ENCODE measurements at regions not wholly inside any gene's neighbourhood (a gene's known extent, or its start where the extent isn't known, plus 50 kb on each side); places are given as distances from the start of the nearest gene placed in this dataset.
"Not testable (repeated sequence)": the region's sequence is repeated elsewhere in the genome, so short reads cannot be mapped to it uniquely, and the experiment has no call there.

DNA sequence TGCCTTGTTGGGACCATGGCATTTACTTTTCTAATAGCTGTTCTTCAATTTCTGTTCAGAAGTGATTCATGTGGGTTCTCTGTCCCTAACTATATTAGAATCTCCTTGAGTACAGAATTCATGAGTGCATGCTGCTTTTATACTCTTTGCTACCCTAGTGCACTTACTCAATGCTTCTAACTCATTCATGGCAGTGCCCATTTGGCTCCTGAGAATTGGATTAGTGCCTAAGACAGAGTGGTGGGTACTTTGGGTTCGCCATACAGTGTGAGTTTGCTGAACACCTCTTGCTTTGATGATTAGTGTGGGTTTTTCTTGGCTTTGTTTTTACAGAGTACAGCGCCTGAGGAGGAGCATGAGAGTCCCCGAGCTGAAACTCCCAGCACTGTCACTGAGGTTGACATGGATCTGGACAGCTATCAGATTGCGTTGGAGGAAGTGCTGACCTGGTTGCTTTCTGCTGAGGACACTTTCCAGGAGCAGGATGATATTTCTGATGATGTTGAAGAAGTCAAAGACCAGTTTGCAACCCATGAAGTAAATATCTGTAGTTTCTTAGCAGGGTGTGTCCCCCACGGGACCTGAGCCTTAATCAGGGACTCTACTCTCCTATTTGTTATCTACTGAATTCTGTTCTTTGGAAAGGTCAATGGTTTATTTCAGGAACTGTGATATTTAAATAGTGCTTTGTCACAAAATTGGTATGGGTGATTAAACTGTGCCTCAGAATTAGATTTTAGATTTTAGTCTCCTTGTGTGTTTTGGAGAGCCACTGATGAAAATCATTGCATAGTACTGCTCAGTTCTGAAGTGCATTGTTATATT, 150.7 kb downstream of the UTRN start:
- no peak for DNase-seq

DNA sequence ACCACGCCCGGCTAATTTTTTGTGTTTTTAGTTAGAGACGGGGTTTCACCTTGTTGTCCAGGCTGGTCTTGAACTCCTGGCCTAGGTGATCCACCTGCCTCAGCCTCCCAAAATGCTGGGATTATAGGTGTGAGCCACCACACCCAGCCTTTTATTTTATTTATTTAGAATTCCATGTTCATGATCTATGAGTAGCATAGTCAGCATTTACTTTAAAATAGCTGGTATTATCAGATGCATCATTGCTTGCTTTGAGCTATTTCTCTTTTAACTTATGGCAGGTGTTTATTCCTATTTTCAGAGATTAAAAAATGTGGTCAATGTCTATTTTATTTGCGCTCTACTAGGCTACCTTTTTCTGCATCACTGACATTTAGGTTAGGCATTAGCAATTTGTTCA, 152.0 kb downstream of the UTRN start:
- no peak for DNase-seq

DNA sequence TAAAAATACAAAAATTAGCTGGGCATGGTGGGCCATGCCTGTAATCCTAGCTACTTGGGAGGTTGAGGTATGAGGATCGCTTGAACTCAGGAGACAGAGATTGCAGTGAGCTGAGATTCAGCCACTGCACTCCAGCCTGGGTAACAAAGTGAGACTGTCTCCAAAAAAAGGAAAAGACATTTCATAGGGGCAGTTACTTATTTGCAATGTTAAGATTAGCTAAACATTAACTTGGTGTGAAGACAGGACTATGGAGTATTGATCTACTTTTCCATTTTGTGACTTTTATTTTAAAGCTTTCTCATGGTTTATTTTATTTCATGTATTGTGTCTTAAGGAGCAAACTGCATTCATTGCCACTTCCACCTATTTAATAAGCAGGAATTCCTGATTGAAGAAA, 153.0 kb downstream of the UTRN start:
- DNase-seq = no peak

DNA sequence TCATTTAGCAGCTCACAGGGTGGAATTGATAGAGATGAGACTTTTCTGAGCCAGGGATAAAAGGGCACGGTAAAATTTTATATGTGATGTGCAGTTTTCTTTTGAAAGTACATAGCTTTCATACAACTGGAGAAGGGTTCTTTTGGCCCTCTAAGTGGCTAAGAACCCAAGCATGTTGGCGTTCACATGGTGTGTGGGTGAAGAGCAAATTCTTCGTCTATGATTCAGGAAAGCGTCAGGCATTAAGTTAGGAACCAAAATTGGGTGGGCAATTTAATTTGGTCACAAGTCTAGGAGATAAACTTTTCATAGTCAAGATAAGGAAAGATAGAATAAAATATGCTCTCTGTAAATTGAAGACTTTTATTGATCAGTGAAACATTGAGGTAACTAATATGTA, 153.9 kb downstream of the UTRN start:
- DNase-seq = no peak

DNA sequence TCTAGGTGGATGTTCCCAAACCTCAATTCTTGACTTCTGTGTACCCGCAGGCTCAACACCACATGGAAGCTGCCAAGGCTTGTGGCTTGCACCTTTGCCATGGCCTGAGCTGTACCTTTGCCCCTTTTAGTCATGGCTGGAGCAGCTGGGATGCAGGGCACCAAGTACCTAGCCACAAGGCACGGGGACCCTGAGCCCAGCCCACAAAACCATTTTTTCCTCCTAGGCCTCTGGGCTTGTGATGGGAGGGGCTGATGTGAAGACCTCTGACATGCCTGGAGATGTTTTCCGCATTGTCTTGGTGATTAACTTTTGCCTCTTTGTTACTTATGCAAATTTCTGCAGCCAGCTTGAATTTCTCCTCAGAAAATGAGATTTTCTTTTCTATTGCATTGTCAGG, 156.7 kb downstream of the UTRN start:
- not testable (repeated sequence) for DNase-seq

DNA sequence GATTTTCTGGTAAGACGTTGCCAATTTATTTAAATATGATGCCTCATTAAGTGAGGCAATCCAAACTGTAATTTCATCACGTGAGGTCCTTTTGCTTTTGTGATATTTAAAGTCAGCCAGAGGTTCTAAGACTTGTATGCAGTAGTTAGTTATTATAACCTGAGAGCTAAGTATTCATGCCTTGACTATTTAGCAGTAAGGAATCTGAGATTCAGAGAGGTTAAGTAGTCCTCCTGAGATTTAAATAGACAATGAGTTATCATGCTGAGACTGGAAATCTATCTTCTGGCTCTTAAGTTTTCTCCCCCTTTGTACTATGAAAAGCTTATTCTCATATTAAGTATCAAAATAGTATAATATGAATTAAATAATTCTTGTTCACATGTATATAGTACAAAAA, 158.0 kb downstream of the UTRN start:
- DNase-seq = no peak

DNA sequence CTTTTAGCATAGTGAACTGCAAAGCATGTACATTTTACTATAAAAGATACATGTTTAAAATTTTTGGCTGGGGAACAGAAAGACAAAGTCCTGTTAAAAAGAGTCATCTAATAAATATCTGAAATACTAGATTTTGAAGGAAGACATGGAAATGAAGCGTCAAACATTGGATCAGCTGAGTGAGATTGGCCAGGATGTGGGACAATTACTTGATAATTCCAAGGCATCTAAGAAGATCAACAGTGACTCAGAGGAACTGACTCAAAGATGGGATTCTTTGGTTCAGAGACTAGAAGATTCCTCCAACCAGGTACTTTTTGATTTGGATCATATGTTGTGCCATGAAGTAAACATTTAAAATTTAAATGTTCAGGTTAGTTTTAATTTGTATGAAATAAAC, 162.3 kb downstream of the UTRN start:
- DNase-seq = peak; percentile 66

DNA sequence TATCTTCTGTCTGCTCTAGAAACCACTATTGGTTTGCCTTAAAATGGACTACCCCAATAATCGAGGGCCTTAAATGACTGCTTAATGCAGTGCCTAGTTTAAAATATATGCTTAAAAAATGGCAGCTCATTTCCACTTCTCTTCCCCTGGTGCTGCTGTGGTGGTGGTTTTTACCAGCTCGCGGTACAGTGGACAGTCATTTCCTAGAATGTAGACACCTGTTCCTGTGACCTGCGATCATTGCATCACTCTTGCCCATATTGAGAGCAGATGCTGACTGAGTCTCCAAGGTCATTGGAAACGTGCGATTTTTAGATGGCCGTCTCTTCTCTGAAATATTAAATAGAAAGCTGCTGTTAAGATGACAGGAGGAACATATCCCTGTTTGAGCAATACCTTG, 164.1 kb downstream of the UTRN start:
- DNase-seq = no peak

DNA sequence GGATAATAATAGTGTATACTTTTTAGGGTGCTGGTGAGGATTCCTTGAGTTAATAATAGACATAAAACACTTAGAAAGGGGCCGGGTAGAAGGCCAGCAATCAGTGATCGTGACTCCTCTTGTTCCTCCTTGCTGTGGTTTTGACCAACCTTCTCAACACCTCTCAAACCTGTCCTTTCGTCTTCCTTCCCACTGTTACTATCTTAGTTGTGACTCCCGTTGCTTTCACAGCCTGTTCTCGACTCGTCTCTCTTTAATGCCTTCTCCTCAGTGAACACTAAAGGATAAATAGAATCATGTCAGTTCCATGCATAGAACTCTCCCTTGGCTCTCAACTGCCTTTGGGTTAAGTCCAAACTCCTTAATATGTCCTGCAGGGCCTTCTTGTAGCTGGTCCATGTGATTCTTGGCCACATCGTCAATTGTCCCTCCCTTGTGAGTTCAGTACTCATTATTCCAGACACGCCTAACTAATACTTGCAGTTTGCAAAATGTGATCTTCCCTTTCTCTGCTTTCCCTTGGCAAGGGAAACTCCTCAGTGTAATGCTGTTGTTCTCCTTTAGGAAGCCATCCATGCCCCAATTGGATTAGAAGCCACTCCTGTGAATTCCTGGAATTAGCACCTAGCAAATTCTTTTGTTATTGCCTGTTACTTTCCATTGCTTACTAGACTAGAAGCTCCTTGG, 164.9 kb downstream of the UTRN start:
- no peak for DNase-seq

DNA sequence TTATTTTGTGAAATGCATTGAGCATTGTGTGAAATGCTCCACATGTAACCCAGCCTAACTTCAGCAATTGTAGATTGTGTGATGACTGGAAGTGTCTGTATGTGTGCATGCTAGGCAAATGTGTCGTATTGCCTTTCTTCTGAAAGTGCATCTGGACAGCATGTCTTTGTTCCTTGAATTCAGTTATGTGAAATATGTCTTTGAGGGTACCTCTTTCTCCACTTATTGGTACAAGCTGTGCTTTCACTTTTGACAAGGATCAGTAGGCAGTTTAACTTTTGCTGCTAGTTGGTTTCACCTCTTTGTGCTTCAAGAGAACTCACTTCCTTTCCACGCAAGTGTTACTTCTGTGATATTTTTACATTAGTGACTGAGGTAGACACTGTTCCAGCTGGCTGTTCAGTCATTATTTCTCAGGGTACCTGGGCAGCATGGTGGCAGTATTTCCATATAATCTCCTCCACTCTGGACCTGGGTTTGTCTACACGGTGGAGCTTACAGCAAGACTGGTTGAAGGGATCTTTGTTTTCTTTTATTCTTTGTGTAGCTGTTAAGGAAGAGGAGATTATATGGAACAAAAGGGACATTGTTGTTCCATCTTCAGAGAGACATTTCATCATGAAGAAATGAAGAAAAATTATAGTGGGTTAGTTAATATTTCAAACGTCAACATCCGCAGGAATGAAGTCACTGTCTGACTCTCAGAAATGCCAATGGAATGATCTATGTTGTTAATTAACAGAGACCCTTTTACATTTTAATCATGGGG, 175.4 kb downstream of the UTRN start:
- DNase-seq = no peak

DNA sequence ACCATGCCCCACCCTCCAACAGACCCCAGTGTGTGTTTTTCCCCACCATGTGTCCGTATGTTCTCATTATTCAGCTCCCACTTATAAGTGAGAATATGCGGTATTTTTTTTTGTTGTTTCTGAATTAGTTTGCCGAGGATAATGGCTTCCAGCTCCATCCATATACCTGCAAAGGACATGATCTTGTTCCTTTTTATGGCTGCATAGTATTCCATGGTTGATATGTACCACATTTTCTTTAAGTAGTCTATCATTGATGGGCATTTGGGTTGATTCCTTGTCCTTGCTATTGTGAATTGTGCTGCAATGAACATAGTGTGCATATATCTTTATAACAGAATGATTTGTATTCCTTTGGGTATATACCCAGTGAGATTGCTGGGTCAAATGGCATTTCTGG, 176.9 kb downstream of the UTRN start:
- DNase-seq = no peak

DNA sequence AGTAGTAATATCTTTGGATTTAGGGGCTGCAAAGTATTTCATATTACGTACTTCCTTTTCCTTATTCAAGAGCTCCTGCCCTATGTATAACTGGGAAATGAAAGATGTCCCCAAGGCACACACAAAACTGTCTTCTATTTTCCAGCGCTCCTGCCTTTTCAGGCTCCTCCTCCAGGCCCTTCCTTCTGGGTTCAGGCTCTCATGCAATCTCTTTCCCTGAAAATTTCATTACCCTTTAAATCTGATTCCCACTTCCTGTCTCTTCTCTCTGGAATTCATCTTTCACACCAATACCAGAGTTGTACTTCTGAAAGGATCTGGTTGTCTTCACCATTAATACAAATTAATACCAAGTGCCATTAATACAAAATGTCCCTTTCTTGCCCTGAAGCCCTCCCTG, 181.6 kb downstream of the UTRN start:
- DNase-seq = no peak

DNA sequence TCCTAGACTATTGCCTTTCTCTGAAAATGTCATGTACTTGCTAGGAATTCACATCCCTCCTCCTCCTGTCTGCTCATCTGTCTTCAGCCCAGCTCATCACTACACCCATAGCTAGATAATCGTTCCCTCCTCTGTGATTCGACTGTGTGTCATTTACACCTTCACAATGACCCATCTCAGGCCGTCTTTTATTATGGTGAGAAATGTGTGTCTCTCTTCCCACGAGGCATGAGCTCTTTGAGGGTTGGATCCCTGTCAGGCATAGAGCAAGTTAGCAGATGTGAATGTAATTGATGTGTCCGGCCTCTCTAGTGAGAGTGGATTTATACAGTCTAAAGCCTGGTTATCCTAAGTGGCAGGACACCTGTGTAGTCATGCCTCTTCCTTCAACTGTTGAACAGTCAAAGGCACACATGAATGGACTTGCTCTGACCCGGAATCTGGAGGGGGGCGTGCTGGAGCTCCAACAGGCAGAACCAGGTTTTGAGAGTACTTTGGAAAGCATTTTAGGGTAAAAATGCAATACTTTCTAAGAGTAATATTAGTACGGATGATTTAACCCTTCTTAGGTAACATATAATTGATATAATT, 182.1 kb downstream of the UTRN start:
- no peak for DNase-seq

DNA sequence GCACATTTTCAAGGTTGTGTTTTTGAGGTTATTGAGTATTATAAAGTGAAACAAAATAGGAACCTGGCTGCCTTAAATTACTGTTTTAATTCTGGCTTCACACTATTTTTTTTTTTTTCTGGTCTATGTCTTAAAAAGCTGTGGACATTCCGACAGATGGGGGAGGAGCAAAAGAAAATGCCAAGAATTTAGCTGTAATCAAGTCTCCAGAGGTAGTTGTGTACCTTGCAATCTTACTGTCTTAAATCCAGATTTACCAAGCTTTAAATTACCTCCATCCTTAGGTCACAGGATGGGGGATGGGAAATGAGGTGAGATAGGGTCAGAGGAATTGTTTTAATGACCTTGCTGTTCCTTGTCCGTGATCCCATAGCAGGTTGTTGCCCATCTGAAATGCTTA, 182.8 kb downstream of the UTRN start:
- DNase-seq = no peak

DNA sequence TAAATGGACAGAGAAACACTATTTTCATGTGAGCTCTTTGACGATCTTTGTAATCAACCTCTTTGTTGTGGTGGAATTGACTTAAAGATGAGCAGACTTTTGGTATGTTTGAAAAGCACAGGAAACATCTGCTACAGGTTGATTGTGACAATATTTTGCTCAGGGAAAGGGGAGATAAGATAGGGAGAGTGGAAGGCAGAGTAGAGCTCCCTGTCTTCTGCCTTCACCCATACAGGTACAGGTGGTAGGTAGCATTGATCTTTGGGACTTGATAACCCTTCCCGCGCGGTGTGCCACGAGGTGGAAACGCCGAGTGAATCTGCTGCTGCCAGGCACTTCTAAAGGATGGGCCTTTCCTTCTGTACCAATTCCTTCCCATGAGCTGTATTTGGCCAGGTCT, 183.6 kb downstream of the UTRN start:
- DNase-seq = no peak

DNA sequence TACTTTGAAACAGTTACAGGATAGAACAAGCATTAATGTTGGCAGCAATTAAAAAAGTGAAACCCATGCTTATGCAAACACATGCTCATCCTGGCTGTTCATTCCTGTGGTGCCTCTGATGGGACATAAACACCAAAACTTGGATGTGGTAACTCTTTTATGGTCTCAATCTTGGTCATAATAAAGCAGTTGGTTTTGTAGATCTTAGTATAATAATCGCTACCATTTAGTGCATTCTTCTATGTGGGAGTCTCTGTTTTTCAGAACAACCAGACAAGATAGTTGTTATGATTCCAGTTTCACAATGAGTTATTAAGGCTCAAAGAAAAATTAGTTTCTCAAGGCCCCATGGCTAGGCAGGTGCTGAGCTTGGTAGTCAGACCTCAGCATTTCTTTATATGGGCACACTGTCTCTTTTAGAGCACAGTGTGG, 184.0 kb downstream of the UTRN start:
- DNase-seq = no peak

DNA sequence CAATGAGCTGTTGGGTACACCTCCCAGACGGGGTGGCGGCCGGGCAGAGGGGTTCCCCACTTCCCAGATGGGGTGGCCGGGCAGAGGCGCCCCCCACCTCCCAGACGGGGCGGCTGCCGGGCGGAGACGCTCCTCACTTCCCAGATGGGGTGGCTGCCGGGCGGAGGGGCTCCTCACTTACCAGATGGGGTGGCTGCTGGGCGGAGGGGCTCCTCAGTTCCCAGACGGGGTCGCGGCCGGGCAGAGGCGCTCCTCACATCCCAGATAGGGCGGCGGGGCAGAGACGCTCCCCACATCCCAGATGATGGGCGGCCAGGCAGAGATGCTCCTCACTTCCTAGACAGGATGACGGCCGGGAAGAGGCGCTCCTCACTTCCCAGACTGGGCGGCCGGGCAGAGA, 185.1 kb downstream of the UTRN start:
- DNase-seq = not testable (repeated sequence)

DNA sequence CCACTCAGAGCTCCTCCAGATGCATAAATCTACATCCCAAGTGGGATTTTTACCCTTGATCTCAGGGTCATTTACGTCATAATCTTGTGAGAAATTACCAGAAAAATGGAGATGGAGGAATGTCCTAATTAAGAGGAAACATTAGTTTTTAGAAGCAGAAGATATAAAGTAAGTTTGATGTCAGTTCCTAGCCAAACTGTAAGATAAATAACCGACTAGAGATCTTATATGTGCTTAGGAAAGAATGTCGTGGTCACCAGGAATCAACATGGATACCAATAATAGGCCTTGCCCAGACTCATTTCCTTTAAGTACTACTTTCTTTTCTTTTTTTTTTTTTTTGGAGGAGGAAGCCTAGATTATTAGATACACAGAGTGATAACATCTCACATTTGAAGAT, 186.9 kb downstream of the UTRN start:
- DNase-seq = peak; percentile 57

DNA sequence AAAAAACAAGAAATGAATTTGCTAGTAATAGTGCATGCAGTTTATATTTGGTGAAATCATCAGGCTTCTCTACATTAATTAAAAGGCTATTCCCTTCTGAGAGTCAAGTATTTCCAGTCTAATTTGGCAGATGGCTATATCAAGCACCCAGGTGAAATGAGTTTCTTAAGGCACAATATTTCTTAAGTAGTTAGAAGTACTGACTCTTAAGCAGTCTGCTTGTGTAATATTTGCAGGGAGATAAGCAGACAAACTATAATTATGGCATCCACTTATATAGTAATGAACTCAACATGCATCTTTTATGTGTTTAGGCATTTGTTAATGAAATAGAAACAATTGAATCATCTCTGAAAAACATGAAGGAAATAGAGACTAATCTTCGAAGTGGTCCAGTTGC, 189.2 kb downstream of the UTRN start:
- DNase-seq = no peak

DNA sequence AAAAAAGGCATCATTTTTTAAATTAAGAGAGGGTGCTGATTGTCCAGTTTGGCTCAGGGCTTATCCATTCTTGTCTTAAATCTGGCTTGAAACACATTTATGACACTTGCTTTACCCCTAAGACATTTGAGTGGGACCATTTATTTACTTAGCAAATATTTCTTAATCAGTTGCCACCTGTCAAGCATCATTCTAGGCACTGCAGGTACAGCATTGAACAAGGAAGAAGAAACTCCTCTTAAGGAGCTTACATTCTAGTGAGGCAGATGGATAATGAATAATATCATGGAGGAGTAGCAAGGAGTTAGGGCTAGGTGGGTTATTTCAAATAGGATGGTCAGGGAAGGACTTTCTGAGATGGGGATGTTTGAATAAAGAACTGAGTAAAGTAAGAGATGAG, 189.8 kb downstream of the UTRN start:
- no peak for DNase-seq

DNA sequence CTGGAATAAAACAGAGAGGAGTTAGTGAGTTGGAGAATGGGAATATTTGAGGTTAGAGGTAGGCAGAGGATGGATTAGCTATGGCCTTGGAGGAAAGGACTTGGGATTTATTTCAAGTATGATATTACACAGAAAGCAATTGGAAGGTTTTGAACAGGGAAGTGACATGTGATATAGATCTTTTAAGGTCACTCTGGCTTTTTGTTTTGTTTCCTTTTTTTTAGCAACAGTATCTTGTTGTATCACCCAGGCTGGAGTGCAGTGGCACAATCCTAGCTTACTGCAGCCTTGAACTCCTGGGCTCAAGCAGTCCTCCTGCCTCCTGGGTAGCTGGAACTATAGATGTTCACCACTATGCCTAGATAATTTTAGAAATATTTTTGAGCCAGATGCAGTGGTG, 190.3 kb downstream of the UTRN start:
- DNase-seq = no peak

DNA sequence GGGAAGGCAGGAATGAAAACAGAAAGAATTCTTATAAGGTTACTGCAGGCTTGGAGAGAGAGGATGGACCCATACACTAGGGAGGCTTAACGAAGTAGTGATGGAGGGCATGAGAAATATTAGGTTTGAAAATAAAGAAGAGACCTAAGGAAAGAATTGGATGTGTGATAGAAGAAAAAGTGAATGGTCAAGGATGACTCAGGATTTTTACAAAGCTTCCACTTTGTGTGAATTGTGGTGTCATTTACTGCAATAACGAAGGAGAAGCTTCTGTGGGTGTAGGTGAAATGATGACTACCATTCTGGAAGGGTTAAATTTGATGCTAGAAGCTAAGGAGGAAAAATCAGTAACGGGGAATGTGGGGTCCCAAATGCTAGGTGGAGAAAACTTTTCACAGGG, 191.2 kb downstream of the UTRN start:
- DNase-seq = no peak

DNA sequence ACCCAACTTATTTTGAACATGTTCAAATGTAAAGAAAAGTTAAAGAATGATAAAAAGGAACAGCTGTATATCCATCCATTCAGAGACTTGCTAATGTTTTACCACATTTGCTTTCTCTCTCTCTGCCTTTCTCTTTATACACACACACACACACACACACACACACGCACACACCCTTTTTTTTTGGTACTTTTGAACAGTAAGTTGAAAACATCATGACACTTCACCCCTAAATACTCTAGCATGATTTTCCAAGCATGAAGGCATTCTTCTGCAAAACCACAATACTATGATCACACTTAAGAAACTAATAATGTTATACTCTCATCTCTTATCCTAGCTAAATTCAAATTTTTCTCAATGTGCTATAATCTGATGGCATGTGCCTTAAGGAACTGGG, 192.3 kb downstream of the UTRN start:
- peak; percentile 11 for DNase-seq

Data from fibroblast of skin of back (primary cell).